Spleen (tissue), 11 donors: ENCODE measurements at regions not wholly inside any gene's neighbourhood (a gene's known extent, or its start where the extent isn't known, plus 50 kb on each side); places are given as distances from the start of the nearest gene placed in this dataset.

Experiments
- DNase-seq: peaks from one replicate; pipeline ENCODE4 v3.0.0-alpha.2; 2020
- H3K27ac ChIP-seq, 8 donors: fragments of 200-600 bp; sonication (generic) in 7 of 8; 1 replicate in 4 of 8; 2 replicates in 4 of 8; pipeline versions ENCODE4 v1.5.0 to v1.8.0; 2016 to 2021; ENCODE audit warnings: inconsistent platforms in 4 of 8, mild to moderate bottlenecking in 4 of 8, moderate library complexity in 1 of 8
- H3K27me3 ChIP-seq, 7 donors: fragments of 200-600 bp; sonication (generic) in 6 of 7; replicated peaks in 1 of 7; 1 replicate in 4 of 7; 2 replicates in 3 of 7; pipeline versions ENCODE4 v1.5.0 to v1.8.0; 2016 to 2021; ENCODE audit warnings: inconsistent platforms in 3 of 7, mild to moderate bottlenecking in 1 of 7
- H3K36me3 ChIP-seq, 6 donors: fragments of 200-600 bp; sonication (generic) in 5 of 6; 1 replicate in 4 of 6; 2 replicates in 2 of 6; pipeline versions ENCODE4 v1.5.0 to v1.8.0; 2016 to 2021; ENCODE audit warnings: inconsistent platforms in 2 of 6
- H3K4me1 ChIP-seq, 6 donors: fragments of 200-600 bp; sonication (generic) in 5 of 6; 1 replicate in 3 of 6; 2 replicates in 3 of 6; pipeline versions ENCODE4 v1.5.0 to v1.8.0; 2016 to 2021; ENCODE audit warnings: inconsistent platforms in 3 of 6
- H3K4me3 ChIP-seq, 8 donors: fragments of 200-600 bp; sonication (generic) in 7 of 8; 1 replicate in 4 of 8; 2 replicates in 4 of 8; pipeline versions ENCODE4 v1.5.0 to v1.8.0; 2016 to 2021; ENCODE audit warnings: inconsistent platforms in 4 of 8, mild to moderate bottlenecking in 4 of 8, moderate library complexity in 2 of 8
- H3K9me3 ChIP-seq, 8 donors: fragments of 200-600 bp; sonication (generic) in 7 of 8; 1 replicate in 4 of 8; 2 replicates in 4 of 8; pipeline versions ENCODE4 v1.5.0 to v1.8.0; 2016 to 2021; ENCODE audit warnings: inconsistent platforms in 4 of 8
- CTCF ChIP-seq, 11 experiments: fragments of 200-600 bp in 7 of 11; fragments of 450-650 bp in 4 of 11; sonication (generic) in 4 of 11; IDR thresholded peaks in 8 of 11; conservative IDR thresholded peaks in 3 of 11; 1 replicate in 7 of 11; 2 replicates in 4 of 11; pipeline versions ENCODE4 v1.4.0 to v1.8.0; 2016 to 2021; ENCODE audit warnings: antibody characterized with exemption in 11 of 11, inconsistent platforms in 4 of 11, mild to moderate bottlenecking in 1 of 11
- POLR2A ChIP-seq, 3 donors: fragments of 450-650 bp; IDR thresholded peaks; one replicate each; pipeline ENCODE4 v1.5.1; 2017; ENCODE audit warnings: antibody characterized with exemption in 3 of 3, mild to moderate bottlenecking in 1 of 3
- POLR2AphosphoS5 ChIP-seq, 3 donors: sonication (generic); formaldehyde crosslinking; IDR thresholded peaks; one replicate each; pipeline ENCODE4 v1.5.1; 2017; ENCODE audit warnings: antibody characterized with exemption in 3 of 3
- WGBS, 5 donors: extraction: QIAGEN DNeasy Blood & Tissue Kit in 3 of 5; methylation state at CpG; one replicate each; pipeline versions ENCODE4 v1.1.5 to v1.1.7; 2013 to 2018; 5-methylcytosine and 5-hydroxymethylcytosine counted together
- intact Hi-C: fragments of 100-400 bp; cut with DNase I; formaldehyde crosslinking; loops from one replicate; pipeline ENCODE4 v1.15.0; 2023; ENCODE audit warnings: low total_unique reads
- donor health status: healthy with polysubstance abuse.
- donor health status: DM: no; HTN: no; CAD: no; lungs with moderate emphysema.
- donor health status: DM: no; HTN: no; CAD: no.
- donor health status: Bipolar disorder and iron deficiency.
- donor health status: healthy.
- donor health status: DM: no; HTN: no; CAD: no.
- donor health status: DM: yes; HTN: yes; CAD: no.

DNA sequence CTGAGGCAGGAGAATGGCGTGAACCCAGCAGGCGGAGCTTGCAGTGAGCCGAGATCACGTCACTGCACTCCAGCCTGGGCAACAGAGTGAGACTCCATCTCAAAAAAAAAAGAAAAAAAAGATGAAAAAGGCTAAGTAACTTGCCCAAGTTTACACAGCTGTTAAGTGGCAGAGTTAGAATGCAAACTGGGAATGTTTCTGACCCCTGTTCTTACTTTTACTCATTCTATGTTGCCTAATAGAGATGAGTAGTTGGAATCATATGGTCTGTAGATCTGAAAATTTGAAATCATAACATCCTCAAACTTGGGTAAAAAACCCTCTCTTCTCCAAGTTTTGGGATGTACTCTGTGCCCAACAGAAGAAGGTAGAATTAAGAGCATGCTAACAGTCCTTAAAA lies 235.8 kb upstream of the RFC3 start:
- Histone ChIP-seq H3K4me1 (no peaks in the 10 kb centered on the region), H3K9me3 (no peaks in the 10 kb centered on the region), H3K36me3 (no peaks in the 10 kb centered on the region), H3K4me3 (no peak overlapping the region), H3K27me3 (no peaks in the 10 kb centered on the region), H3K27ac (no peak overlapping the region)
- intact Hi-C loops: no loop called here
- WGBS, 5 donors: 90 to 95% (median 93%) methylated on average over 4 of the region's 4 CpGs
- TF ChIP-seq POLR2AphosphoS5 (IDR thresholded peaks at IDR 0.05): no peak
- TF ChIP-seq POLR2A (IDR thresholded peaks at IDR 0.05): no peak
- no peak for TF ChIP-seq CTCF (IDR thresholded peaks at IDR 0.05 in 8 of 11, conservative IDR thresholded peaks at IDR 0.05 in 3 of 11)
- no peak for DNase-seq

DNA sequence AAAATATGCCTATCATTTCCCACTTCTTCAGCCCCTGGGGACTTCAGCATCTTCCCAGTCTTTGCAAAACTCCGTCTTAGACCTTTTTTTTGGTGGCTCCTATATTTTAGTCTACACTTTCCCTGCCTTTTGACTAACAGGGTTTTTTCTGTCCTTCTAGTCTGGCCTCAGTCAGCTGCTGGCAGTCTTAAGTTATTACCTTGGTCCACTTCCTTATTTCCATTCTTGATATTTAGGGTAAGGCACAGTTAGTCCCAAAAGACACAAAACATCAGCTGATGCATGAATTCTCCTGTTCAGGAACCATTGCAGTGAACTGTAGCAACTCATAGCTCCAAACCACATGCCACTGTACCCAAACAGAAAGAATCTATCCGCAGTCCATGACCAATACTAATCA lies 234.6 kb upstream of the RFC3 start:
- 84 to 93% (median 90%) methylated on average over 2 of the region's 2 CpGs for WGBS, 5 donors
- intact Hi-C loops: no loop called here
- Histone ChIP-seq H3K27ac (no peak overlapping the region), H3K36me3 (no peaks in the 10 kb centered on the region), H3K4me3 (no peak overlapping the region), H3K27me3 (no peaks in the 10 kb centered on the region), H3K4me1 (no peaks in the 10 kb centered on the region), H3K9me3 (no peaks in the 10 kb centered on the region)
- TF ChIP-seq POLR2AphosphoS5 (IDR thresholded peaks at IDR 0.05) (no peak), CTCF (IDR thresholded peaks at IDR 0.05 in 8 of 11, conservative IDR thresholded peaks at IDR 0.05 in 3 of 11) (no peak), POLR2A (IDR thresholded peaks at IDR 0.05) (no peak)
- no peak for DNase-seq

- no peaks in the 10 kb centered on the region for H3K36me3 ChIP-seq
- TF ChIP-seq CTCF (IDR thresholded peaks at IDR 0.05 in 8 of 11, conservative IDR thresholded peaks at IDR 0.05 in 3 of 11) (no peak), POLR2A (IDR thresholded peaks at IDR 0.05) (no peak), POLR2AphosphoS5 (IDR thresholded peaks at IDR 0.05) (no peak)
- H3K27ac ChIP-seq: no peak overlapping the region
- intact Hi-C loops: no loop called here
- no peaks in the 10 kb centered on the region for H3K9me3 ChIP-seq
- DNase-seq: no peak
- no peaks in the 10 kb centered on the region for H3K4me1 ChIP-seq
- H3K27me3 ChIP-seq: no peaks in the 10 kb centered on the region
- 80 to 92% (median 90%) methylated on average over 6 of the region's 6 CpGs for WGBS, 5 donors
- H3K4me3 ChIP-seq: no peak overlapping the region
Observed at GRCh38 chr13:33590936-33591335, 227.0 kb upstream of the RFC3 start.

- DNase-seq: no peak
- H3K36me3 ChIP-seq: no peaks in the 10 kb centered on the region
- no peaks in the 10 kb centered on the region for H3K27me3 ChIP-seq
- peaks cover 0 to 14% (median 6%) of the 10 kb centered on the region in 8 donors for H3K9me3 ChIP-seq
- no peak overlapping the region for H3K27ac ChIP-seq
- H3K4me1 ChIP-seq: peaks cover 3 to 18% (median 12%) of the 10 kb centered on the region in 6 donors
- intact Hi-C loops: no loop called here
- H3K4me3 ChIP-seq: no peak overlapping the region
- WGBS, 5 donors: 72 to 78% (median 74%) methylated on average over 7 of the region's 7 CpGs
- TF ChIP-seq POLR2A (IDR thresholded peaks at IDR 0.05) (no peak), CTCF (IDR thresholded peaks at IDR 0.05 in 8 of 11, conservative IDR thresholded peaks at IDR 0.05 in 3 of 11) (no peak), POLR2AphosphoS5 (IDR thresholded peaks at IDR 0.05) (no peak)
Observed at GRCh38 chr13:33606692-33607091, 211.3 kb upstream of the RFC3 start.
